ENCODE measurements at regions not wholly inside any gene's neighbourhood (a gene's known extent, or its start where the extent isn't known, plus 50 kb on each side); places are given as distances from the start of the nearest gene placed in this dataset.

DNA sequence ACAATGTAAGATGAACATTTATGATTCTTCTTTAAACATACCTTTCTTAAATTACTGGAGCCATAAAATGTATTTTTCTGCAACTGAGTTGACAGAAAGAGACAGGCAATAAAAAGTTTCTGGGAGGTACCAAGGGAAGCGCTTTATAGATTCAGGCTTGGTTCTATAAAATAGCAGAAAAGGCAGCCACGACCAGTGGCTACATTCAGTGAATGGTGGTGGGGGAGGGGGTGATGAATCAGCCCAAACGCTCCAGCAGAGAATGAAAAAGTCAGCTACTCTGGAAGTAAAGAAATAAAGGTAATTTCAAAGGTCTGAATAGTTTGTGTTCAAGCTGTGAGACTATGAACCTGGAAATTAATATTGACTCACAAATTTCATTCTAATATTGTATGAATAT, 456.1 kb downstream of the KCTD8 start:
- no peaks in the 10 kb centered on the region for H3K9me3 ChIP-seq
- no peaks in the 10 kb centered on the region for H3K4me1 ChIP-seq

DNA sequence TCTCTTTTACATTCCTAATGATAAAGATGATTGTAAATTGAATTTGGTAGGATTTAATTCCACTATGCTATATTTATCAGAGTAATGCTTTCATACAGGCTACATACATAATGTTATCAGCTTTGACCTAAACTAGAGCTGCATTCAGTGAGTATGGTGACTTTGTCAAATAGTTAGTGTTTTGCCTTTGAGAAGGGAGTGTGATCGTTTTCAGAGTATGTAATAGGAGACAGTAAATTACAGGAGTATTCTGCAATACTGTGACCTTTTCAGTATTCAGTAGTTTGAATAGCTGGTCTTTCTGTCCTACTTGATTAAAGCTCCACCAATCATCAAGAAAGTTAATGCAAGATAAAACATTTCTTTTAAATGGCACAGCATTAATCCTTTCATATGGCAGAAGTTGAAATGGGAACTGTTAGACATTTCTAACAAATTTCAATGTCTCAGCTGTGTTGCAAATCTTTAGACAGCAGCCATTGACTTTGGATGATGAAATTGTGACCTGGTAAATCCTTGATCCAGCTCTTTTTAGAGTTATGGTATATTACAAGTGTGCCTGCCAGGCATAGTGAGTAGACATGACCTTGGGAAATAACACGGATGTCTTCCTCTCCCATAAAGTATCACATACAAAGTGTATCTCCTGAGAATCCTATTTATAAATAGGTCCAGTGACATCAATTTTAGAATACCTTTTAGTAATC, 455.3 kb downstream of the KCTD8 start:
- H3K9me3 ChIP-seq, result no peaks in the 10 kb centered on the region
- 43 to 57% methylated on average over 2 of the region's 2 CpGs for WGBS, 2 donors

More for the DNA sequence above, 456.1 kb downstream of the KCTD8 start:
- H3K27ac ChIP-seq, result no peak overlapping the region
- DNase-seq (ENCODE audit: low spot score in 2 of 2), result no peak
- no peak overlapping the region for H3K4me3 ChIP-seq
- no peaks in the 10 kb centered on the region for H3K36me3 ChIP-seq
- H3K27me3 ChIP-seq, result no peaks in the 10 kb centered on the region
- TF ChIP-seq EP300 (IDR thresholded peaks at IDR 0.05) (no peak), POLR2A (IDR thresholded peaks at IDR 0.05) (no peak)
- TF ChIP-seq, protein P1, sequence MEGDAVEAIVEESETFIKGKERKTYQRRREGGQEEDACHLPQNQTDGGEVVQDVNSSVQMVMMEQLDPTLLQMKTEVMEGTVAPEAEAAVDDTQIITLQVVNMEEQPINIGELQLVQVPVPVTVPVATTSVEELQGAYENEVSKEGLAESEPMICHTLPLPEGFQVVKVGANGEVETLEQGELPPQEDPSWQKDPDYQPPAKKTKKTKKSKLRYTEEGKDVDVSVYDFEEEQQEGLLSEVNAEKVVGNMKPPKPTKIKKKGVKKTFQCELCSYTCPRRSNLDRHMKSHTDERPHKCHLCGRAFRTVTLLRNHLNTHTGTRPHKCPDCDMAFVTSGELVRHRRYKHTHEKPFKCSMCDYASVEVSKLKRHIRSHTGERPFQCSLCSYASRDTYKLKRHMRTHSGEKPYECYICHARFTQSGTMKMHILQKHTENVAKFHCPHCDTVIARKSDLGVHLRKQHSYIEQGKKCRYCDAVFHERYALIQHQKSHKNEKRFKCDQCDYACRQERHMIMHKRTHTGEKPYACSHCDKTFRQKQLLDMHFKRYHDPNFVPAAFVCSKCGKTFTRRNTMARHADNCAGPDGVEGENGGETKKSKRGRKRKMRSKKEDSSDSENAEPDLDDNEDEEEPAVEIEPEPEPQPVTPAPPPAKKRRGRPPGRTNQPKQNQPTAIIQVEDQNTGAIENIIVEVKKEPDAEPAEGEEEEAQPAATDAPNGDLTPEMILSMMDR (IDR thresholded peaks at IDR 0.05), result no peak
- 32 to 42% methylated on average over 3 of the region's 3 CpGs for WGBS, 2 donors

DNA sequence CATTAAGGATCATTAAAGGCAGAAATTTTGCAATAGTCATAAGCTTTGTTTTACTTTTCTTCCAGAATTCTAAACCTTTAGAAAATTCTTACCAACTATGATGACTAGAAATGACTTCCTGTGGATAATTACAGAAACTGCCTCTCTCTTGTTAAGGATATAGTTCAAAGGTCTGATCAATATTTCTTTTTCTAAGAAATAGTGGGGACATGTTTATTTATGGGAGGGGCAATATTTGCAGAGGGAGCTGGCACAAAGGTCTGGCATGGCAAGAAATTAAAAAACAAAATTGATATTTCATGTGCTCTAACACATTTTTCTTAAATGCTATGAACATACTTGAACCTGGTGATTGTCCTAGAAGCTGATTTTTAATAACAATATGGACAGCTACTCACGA, 448.9 kb downstream of the KCTD8 start:
- no peaks in the 10 kb centered on the region for H3K36me3 ChIP-seq
- WGBS, 2 donors, result 76 to 85% methylated on average over 1 of the region's 1 CpG
- no peaks in the 10 kb centered on the region for H3K9me3 ChIP-seq
- TF ChIP-seq, protein P1 (IDR thresholded peaks at IDR 0.05), result no peak
- no peak for TF ChIP-seq EP300 (IDR thresholded peaks at IDR 0.05)
- TF ChIP-seq POLR2A (IDR thresholded peaks at IDR 0.05), result no peak
- H3K4me3 ChIP-seq, result no peak overlapping the region
- H3K27me3 ChIP-seq, result no peaks in the 10 kb centered on the region
- no peak for DNase-seq (ENCODE audit: low spot score in 2 of 2)
- no peak overlapping the region for H3K27ac ChIP-seq
- no peaks in the 10 kb centered on the region for H3K4me1 ChIP-seq

More for the DNA sequence above, 455.3 kb downstream of the KCTD8 start:
- Histone ChIP-seq H3K4me1 (no peaks in the 10 kb centered on the region), H3K4me3 (no peak overlapping the region), H3K36me3 (no peaks in the 10 kb centered on the region), H3K27me3 (no peaks in the 10 kb centered on the region), H3K27ac (no peak overlapping the region)
- no peak for DNase-seq (ENCODE audit: low spot score in 2 of 2)
- TF ChIP-seq POLR2A (IDR thresholded peaks at IDR 0.05) (no peak), EP300 (IDR thresholded peaks at IDR 0.05) (no peak)
- TF ChIP-seq, protein P1 (IDR thresholded peaks at IDR 0.05), result no peak

DNA sequence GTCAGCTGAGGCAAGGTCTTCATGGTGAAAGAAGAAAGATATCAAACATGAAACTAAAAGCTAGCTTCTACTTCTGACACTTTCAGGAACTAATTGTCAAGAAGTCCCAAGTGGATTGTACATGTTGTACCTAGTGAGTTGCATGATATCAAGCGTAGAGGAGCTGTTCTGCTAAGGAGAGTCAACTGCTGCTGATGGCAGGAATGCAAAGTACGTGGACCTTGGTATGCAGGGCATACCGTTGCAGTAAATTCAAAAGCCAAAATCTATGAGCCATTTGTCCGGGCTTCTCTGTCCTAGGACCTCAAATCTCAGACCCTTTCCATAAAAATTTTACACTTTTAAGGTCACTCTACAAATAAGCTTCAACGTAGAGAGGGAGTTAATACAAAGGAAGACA, 446.2 kb downstream of the KCTD8 start:
- no peak for DNase-seq (ENCODE audit: low spot score in 2 of 2)
- no peak overlapping the region for H3K4me3 ChIP-seq
- no peak overlapping the region for H3K27ac ChIP-seq
- H3K9me3 ChIP-seq, result no peaks in the 10 kb centered on the region
- H3K36me3 ChIP-seq, result no peaks in the 10 kb centered on the region
- WGBS, 2 donors, result 85 to 89% methylated on average over 5 of the region's 5 CpGs
- TF ChIP-seq, protein P1 (IDR thresholded peaks at IDR 0.05), result no peak
- TF ChIP-seq EP300 (IDR thresholded peaks at IDR 0.05) (no peak), POLR2A (IDR thresholded peaks at IDR 0.05) (no peak)
- no peaks in the 10 kb centered on the region for H3K27me3 ChIP-seq
- no peaks in the 10 kb centered on the region for H3K4me1 ChIP-seq

DNA sequence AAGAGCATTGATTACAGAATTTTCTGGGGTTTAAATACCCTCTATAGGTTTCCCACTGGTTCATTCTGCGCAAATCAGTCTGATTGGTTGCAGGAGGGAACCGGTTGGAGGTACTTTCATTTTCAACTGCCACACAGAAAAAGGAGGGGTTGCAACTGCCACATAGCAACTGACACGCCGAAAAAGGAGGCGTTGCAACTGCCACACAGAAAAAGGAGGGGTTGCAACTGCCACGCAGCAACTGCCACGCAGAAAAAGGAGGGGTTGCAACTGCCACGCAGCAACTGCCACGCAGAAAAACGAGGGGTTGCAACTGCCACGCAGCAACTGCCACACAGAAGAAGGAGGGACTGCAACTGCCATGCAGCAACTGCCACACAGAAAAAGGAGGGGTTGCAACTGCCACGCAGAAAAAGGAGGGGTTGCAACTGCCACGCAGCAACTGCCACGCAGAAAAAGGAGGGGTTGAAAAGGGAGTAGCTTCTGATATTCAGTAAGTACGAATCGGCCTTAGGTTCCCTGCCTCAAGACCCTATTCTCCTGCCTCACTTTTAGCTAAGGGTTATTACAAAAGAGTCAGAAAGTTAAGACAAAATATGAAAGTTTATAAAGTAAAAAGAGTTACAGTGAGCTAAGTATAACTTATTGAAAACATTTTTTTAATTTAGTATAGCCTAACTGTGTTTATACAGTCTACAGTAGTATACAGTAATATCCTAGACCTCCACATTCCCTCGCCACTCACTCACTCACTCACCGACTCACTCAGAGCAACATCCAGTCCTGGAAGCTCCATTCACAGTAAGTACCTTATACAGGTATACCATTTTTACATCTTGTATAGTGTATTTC, 431.8 kb downstream of the KCTD8 start:
- Histone ChIP-seq H3K4me3 (no peak overlapping the region), H3K36me3 (no peaks in the 10 kb centered on the region), H3K4me1 (no peaks in the 10 kb centered on the region), H3K9me3 (no peaks in the 10 kb centered on the region), H3K27me3 (no peaks in the 10 kb centered on the region), H3K27ac (no peak overlapping the region)
- DNase-seq (ENCODE audit: low spot score in 2 of 2), result no peak
- TF ChIP-seq, protein P1 (IDR thresholded peaks at IDR 0.05), result no peak
- TF ChIP-seq POLR2A (IDR thresholded peaks at IDR 0.05), result no peak
- TF ChIP-seq EP300 (IDR thresholded peaks at IDR 0.05), result no peak
- WGBS, 2 donors, result 92% methylated on average over 18 of the region's 18 CpGs
